ENCODE measurements at regions not wholly inside any gene's neighbourhood (a gene's known extent, or its start where the extent isn't known, plus 50 kb on each side); places are given as distances from the start of the nearest gene placed in this dataset.
"Not testable (repeated sequence)": the region's sequence is repeated elsewhere in the genome, so short reads cannot be mapped to it uniquely, and the experiment has no call there.

GRCh38 chr17:47066841-47067682 is 88.0 kb upstream of the RPRML start:
- peak; percentile 75 for DNase-seq

GRCh38 chr17:47066095-47066494 is 87.0 kb upstream of the RPRML start:
- DNase-seq, result no peak

GRCh38 chr17:47064684-47065083 is 85.6 kb upstream of the RPRML start:
- DNase-seq, result no peak

GRCh38 chr17:47063475-47063874 is 84.4 kb upstream of the RPRML start:
- no peak for DNase-seq

- not testable (repeated sequence) for DNase-seq
Observed at GRCh38 chr17:47062851-47063250, 83.8 kb upstream of the RPRML start.

- not testable (repeated sequence) for DNase-seq
Observed at GRCh38 chr17:47060005-47060404, 81.0 kb upstream of the RPRML start.

GRCh38 chr17:47057830-47058229 is 78.8 kb upstream of the RPRML start:
- DNase-seq, result no peak

- DNase-seq, result not testable (repeated sequence)
Observed at GRCh38 chr17:47057279-47057678, 78.2 kb upstream of the RPRML start.

GRCh38 chr17:47056687-47057086 is 77.6 kb upstream of the RPRML start:
- DNase-seq, result not testable (repeated sequence)

Data from stimulated activated CD4-positive, alpha-beta T cell treated with anti-CD3 and anti-CD28 coated beads, Interleukin-4, amount 100 ng/mL, for 1 hour (primary cell).